Mesodermal cell (in vitro differentiated cells): ENCODE measurements at regions not wholly inside any gene's neighbourhood (a gene's known extent, or its start where the extent isn't known, plus 50 kb on each side); places are given as distances from the start of the nearest gene placed in this dataset.
A peak's percentile ranks its signal among the peaks of the same experiment; 100 is the strongest.

Experiments used
- H3K27ac ChIP-seq: 2 replicates; pipeline ENCODE4 v1.7.0; 2013; ENCODE audit warnings: mild to moderate bottlenecking, low read depth, low read length, moderate library complexity; ENCODE audit not compliant: severe bottlenecking
- H3K36me3 ChIP-seq: 2 replicates; pipeline ENCODE4 v1.7.1; 2013; ENCODE audit warnings: mild to moderate bottlenecking, low read length, moderate library complexity; ENCODE audit not compliant: control insufficient read depth, insufficient read depth
- H3K4me1 ChIP-seq: one replicate; pipeline ENCODE4 v1.7.1; 2013; ENCODE audit warnings: mild to moderate bottlenecking, low read length; ENCODE audit not compliant: insufficient read depth, control insufficient read depth, poor library complexity, severe bottlenecking
- H3K4me3 ChIP-seq: 2 replicates; pipeline ENCODE4 v1.7.0; 2013; ENCODE audit warnings: low read length, control low read depth, mild to moderate bottlenecking; ENCODE audit not compliant: insufficient read depth, poor library complexity, severe bottlenecking; ENCODE audit errors: extremely low read depth
- H3K9me3 ChIP-seq: 2 replicates; pipeline ENCODE4 v1.7.1; 2013; ENCODE audit warnings: mild to moderate bottlenecking, low read length, moderate library complexity; ENCODE audit not compliant: control insufficient read depth
- WGBS, 2 experiments: methylation state at CpG; one replicate each; pipeline ENCODE4 v1.1.5; 2013; ENCODE audit warnings: missing lambda C conversion rate in 2 of 2; ENCODE audit not compliant: insufficient coverage in 2 of 2; 5-methylcytosine and 5-hydroxymethylcytosine counted together

DNA sequence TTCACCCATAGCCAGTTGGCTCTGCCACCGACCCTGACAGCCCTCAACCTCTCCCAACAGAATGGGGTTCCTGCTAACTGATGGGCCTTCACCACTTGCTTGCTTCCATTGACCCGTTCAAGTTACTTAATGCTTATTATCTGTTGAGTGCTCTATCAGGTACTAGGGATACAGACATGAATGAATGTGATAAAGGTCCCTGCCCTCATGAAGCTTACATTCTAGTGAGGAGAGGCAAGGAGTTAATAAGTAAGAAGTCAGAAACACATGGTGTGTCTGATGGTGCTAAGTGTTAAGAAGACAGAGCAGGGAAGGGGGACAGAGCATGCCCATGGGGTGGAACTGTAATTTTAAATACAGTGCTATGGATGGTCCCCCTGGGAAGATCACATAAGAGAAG, 107.5 kb upstream of the JUN start:
- no peaks in the 10 kb centered on the region for H3K36me3 ChIP-seq
- 93 to 100% methylated on average over 2 of the region's 2 CpGs for WGBS, 2 experiments
- H3K4me3 ChIP-seq = no peak overlapping the region
- no peaks in the 10 kb centered on the region for H3K9me3 ChIP-seq
- H3K4me1 ChIP-seq = peaks cover 10% of the 10 kb centered on the region
- no peak overlapping the region for H3K27ac ChIP-seq

DNA sequence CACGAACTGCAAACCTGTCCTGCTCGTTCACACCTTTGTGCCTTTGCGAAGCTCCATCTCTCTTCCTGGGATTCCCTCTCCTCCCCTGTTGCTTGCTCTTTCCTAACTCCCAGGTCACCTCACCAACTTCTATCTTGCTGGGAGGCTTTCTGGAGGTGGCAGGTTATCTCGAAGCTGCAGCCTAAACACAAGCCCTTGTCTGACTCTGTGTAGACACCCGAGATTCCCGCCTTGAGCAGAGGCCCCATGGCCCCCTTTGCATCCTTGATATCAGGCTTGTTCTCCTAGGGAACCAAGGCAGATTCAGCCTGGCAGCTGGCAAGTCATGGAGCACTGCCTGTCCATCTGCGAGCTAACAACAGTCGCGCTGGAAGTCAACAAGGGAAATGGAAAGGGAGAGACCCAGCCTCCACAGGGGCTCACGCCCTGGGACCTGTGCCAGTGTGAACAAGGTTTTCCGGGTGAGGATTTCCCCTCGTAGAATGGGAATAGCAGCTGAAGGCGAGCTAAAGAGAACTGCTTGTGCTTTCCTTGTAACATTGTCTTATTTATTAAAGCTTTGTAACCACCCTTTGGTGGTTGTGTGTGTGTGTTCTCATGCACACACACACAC, 109.5 kb upstream of the JUN start:
- H3K4me1 ChIP-seq = peaks cover 27% of the 10 kb centered on the region
- no peak overlapping the region for H3K4me3 ChIP-seq
- no peaks in the 10 kb centered on the region for H3K36me3 ChIP-seq
- no peak overlapping the region for H3K27ac ChIP-seq
- no peaks in the 10 kb centered on the region for H3K9me3 ChIP-seq
- 91 to 93% methylated on average over 10 to 12 of the region's 13 CpGs for WGBS, 2 experiments

DNA sequence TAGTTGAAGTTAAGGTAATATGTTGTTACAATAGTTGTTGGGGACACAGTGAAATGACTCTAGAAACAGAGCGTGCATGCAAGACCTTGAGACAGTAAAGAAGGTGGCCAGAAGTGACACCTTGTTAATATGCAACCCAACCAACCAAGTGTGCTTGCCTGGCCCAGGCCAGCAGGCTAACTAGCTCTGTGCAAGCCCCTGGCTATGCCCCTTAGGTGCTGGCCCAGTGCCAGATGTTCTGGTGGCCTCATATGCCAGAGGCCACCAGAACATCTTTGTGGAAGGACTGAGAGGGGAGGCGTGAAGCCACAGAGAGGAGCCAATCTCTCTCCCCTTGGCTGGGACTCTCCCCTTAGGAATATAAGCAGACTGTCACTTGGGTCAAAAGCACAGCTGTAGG, 111.2 kb upstream of the JUN start:
- 90 to 100% methylated on average over 1 of the region's 2 CpGs for WGBS, 2 experiments
- H3K27ac ChIP-seq = no peak overlapping the region
- H3K36me3 ChIP-seq = no peaks in the 10 kb centered on the region

DNA sequence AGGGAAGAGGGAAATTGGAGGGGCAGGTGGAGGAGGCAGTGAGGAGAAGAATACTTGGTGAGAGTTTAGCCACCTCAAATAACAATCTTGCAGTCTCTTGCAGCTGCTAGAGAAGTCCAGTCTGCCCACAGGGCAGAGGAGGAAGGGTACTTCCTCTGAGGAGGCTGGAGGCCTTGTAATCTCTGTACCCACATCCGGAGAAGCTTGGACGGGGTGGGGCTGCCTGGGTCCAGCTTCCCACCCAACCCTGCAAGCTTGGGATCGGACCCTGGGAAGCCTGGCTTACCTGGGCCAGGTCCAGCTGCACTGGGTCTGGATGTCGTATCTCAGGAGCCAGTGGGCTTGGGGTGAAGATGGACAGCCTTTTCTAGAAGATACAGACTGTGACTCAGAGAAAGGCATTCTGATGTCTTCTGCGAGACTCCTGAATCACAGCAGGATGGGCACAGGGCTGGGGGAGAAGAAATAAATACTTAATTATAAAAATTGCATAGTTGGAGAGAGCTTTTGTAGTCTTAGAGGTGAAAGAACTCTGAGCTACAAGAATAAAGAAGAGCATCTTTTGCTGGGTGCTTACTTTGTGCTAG, 111.8 kb upstream of the JUN start:
- H3K9me3 ChIP-seq = no peaks in the 10 kb centered on the region
- H3K36me3 ChIP-seq = no peaks in the 10 kb centered on the region
- no peak overlapping the region for H3K27ac ChIP-seq
- peaks cover 50% of the 10 kb centered on the region for H3K4me1 ChIP-seq
- 91 to 95% methylated on average over 3 to 4 of the region's 5 CpGs for WGBS, 2 experiments
- no peak overlapping the region for H3K4me3 ChIP-seq

More for the DNA sequence above, 111.2 kb upstream of the JUN start:
- peaks cover 44% of the 10 kb centered on the region for H3K4me1 ChIP-seq
- H3K9me3 ChIP-seq = no peaks in the 10 kb centered on the region
- no peak overlapping the region for H3K4me3 ChIP-seq

DNA sequence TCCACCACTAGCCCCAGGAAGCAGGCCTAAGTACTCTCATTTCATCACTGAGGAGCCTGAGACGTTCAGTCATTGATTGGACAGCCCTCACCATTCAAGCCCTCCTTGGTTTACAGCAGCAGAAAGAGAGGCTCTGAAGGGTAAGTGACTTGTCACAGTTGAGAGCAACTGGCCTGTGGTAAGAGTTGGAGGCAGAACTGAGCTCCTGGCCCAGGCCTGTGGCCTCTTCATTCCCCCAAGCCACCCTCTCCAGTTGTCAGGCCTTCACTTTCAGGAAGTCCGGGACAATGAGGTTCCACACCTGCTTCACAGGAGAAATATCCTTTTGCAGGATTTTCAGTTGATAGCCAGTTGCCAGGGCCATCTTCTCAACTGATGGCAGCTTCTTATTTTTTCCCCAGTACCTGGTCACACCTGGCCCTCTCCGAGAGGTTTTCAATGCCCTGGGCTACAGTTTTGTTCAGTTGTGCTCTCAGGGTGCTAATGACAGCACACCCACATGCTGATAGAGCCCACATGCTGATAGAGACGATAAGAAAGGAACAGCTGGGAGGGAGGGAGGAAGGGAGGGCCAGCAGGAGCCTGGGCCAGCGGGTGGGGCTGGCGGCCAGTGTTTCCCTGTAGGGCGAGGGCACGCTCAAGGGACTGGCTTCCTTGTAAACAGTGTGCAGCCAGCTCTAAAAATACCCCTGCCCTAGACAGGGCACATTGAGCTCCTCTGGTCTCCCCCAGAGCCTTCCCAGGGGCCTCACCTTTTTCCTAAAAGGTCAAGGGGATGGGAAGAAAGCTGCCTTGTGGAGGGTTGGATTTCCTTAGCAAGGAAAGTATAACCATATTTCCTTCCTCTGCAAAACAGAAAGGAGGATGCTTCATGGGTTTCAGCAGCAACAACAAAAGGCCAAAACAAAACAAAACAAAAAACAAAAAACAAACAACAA, 112.7 kb upstream of the JUN start:
- Histone ChIP-seq H3K4me1 (peaks cover 51% of the 10 kb centered on the region), H3K27ac (peak overlapping the region; percentile 50)
- WGBS, 2 experiments = 55 to 64% methylated on average over 3 to 8 of the region's 8 CpGs

DNA sequence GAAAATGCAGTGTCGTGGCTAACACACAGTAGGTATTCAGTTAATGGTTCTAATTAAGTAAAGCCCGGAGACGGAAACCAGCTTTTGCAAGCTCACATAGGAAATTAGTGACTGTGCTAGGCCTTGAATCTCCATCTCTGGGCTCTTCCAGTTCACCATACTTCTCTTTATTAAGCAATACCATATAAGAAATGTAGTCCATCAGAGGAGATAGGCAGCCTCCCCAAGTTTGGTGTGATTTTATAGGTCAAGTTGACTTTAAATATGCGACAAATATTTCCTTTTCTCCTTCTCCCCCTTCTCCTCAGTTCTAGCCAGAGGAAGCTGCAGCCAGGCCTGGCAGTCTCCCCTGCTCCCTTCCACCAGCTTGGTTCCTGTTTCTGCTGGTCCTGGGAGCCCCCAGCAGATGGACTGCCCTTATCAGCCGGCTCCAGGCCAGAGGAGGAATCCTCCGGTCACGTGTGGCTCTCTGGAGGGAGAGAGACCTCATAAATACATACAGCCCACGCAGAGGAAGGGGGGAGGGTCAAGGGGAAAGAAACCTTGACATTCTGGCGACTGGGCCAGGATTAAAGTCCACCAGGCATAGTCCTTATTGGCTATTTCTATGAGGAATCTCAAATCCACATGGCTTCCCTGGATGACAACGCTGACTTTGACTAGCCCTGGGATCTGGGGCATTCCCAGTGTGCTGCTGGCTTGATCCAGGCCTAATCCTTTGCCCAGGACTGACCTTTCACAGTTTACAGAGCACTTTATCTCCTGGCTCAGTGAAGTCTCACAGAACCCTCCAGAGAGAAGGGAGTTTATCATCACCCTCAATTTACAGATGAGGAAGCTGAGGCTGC, 115.1 kb upstream of the JUN start:
- 55 to 75% methylated on average over 2 to 3 of the region's 10 CpGs for WGBS, 2 experiments
- Histone ChIP-seq H3K4me3 (no peak overlapping the region), H3K27ac (peak overlapping the region; percentile 72), H3K9me3 (no peaks in the 10 kb centered on the region), H3K36me3 (no peaks in the 10 kb centered on the region), H3K4me1 (peaks cover 56% of the 10 kb centered on the region)

More for the DNA sequence above, 112.7 kb upstream of the JUN start:
- no peaks in the 10 kb centered on the region for H3K36me3 ChIP-seq
- H3K9me3 ChIP-seq = no peaks in the 10 kb centered on the region
- H3K4me3 ChIP-seq = no peak overlapping the region

DNA sequence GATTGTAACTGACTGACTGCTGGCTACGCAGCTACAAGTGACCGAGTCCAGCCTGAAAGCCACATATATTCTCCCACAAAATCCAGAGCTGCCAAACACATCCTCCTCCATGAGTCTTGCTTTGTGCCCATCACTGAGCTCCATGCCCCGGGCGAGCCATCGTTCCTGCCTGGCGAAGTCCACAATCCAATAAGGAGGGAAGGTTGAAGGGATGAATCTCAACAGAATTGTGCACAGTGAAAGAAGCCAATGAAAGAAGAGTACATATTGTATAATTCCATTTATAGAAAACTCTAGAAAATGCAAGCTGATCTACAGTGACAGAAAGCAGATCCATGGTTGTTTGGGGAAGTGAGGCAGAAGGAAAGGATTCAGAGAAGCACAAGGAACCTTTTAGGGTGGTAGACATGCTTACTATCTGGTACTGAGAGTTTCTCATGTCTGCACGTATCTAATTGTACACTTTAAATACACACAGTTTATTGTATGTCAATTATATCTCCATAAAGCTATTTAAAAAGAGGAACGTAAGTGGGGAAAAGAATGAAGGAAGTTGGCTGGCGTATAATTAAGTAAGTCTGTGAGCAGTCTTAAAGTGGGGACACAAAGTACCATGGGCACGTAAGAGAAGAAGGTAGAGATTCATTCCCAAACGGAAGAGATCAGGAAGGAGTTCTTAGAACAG, 115.9 kb upstream of the JUN start:
- peak overlapping the region; percentile 72 for H3K27ac ChIP-seq
- 82 to 85% methylated on average over 5 to 6 of the region's 11 CpGs for WGBS, 2 experiments
- H3K4me1 ChIP-seq = peaks cover 56% of the 10 kb centered on the region
- H3K36me3 ChIP-seq = no peaks in the 10 kb centered on the region
- H3K4me3 ChIP-seq = no peak overlapping the region
- H3K9me3 ChIP-seq = no peaks in the 10 kb centered on the region

DNA sequence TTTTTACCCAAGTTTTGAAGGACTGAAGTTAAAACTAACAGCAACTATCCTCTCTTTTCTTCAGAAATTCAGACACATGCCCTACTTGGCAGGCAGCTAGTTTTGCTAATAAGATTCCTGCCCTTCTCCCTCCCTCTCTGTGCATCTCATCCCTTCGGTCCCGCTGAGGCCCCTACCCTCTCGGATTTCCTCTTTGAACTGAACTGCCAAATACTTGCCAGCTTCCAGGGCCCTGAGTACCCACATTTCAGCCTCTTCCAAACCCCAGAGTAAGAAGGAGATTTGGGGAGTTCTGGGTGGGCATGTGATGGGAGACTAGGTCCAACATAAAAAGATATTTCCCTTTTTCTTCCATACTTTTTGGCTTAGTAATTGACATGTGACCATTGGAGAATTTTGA, 116.5 kb upstream of the JUN start:
- no peak overlapping the region for H3K4me3 ChIP-seq
- WGBS, 2 experiments = 69% methylated on average over 2 of the region's 3 CpGs; no CpG with 5 or more reads in 1 of the 2 experiments
- no peaks in the 10 kb centered on the region for H3K9me3 ChIP-seq
- H3K27ac ChIP-seq = no peak overlapping the region
- H3K4me1 ChIP-seq = peaks cover 55% of the 10 kb centered on the region
- no peaks in the 10 kb centered on the region for H3K36me3 ChIP-seq

DNA sequence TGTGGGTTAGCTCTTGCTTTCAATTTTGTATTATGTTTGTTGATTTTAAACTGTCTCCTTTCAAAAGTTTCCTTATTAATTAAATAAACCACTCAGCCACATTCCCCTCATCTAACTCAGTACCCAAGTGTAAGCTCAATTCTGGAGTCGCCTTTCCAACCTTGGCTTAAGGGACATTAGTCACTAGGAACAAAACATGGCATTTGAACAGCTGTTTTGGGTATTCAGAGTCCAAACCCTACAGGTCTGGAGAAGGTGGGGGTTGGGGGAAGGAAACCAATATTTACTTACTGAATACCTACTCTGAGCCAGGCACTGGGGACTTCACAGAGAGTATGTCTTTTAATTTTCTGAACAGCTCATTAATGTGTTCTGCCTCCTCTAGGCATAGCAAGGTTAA, 117.2 kb upstream of the JUN start:
- Histone ChIP-seq H3K27ac (no peak overlapping the region), H3K36me3 (no peaks in the 10 kb centered on the region), H3K4me1 (peaks cover 50% of the 10 kb centered on the region), H3K9me3 (no peaks in the 10 kb centered on the region), H3K4me3 (no peak overlapping the region)
- WGBS, 2 experiments = 100% methylated on average over 1 of the region's 1 CpG
